Daoy (cell line): ENCODE measurements at regions not wholly inside any gene's neighbourhood (a gene's known extent, or its start where the extent isn't known, plus 50 kb on each side); places are given as distances from the start of the nearest gene placed in this dataset.

ENCODE experiments used
- DNase-seq: peaks from one replicate; pipeline ENCODE4 v3.0.0-alpha.2; 2015; ENCODE audit warnings: low read depth

GRCh38 chr1:104825401-104825800 is 1075.7 kb downstream of the AMY1C start:
- DNase-seq = no peak

DNA sequence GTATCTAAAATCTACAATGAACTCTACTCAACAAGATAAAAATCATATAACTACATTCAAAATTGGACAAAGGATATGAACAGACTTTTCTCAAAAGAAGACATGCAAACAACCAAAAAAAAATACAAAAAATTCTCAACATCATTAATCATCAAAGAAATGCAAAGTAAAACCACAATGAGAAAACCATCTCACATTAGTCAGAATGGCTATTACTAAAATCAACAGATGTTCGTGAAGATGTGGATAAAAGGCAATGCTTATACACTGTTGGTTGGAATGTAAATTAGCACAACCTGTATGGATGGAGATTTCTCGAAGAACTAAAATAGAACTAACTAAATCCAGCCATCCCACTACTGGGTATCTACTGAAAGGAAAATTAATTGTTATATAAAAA is 1080.8 kb downstream of the AMY1C start:
- no peak for DNase-seq

- no peak for DNase-seq
Measured at GRCh38 chr1:104852151-104852550, 1102.5 kb downstream of the AMY1C start.

DNA sequence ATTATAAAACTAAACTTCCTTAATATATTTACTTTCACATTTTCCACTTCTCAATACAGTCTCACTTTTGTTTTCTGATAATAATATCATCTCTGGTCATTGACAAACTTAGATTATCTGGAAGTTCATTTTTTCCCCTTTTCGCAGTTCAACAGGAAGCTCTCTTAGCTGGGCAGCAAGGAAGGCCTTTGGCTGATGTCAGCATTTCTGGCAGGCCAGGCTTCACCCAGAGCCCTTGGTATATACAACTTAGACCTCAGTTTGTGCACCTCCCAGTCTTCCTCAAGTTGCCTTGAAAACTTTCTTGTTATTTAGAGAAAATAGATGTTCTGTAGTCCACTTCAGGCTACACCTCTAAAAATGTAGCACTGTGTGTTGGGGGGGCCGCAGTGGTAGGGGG is 1103.6 kb downstream of the AMY1C start:
- no peak for DNase-seq

DNA sequence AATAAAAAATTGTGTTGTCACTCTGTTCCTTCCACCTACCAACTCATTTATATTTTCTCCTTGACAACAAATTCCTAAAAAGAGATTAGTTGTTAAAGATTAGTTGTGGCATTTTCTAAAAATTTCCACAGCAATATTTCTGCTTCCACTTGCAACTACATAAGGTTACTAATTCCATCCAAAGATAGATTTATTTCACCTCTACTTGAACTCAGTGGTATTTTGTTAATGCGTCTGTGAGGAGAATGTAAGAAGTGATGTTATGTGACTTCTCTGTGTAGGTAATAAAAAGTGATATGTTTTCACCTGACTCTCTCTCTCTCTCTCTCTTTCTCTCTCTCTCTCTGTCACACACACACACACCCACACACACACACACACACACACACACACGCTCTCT is 1104.8 kb downstream of the AMY1C start:
- DNase-seq = no peak

GRCh38 chr1:104855550-104855949 is 1105.9 kb downstream of the AMY1C start:
- no peak for DNase-seq

DNA sequence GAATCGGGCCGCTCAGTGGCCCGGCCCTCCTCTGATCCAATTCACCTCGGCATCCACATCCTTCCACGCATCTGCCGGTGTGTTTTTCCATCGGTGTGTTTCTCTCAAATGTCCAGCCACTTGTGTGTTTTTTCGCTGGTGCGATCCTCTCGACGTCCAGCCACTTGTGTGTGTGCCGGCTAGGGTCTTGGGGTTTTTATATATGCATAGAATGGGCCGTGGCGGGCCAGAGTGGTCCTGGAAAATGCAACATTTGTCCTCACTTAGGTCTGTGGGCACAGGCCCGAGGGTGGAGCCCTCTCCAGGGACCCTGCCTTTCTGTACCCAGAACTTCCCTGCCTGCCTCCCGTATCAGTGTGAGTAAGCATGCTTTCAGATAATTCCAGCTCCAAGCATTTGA is 1106.4 kb downstream of the AMY1C start:
- no peak for DNase-seq

- DNase-seq = no peak
Measured at GRCh38 chr1:104856518-104856917, 1106.8 kb downstream of the AMY1C start.

DNA sequence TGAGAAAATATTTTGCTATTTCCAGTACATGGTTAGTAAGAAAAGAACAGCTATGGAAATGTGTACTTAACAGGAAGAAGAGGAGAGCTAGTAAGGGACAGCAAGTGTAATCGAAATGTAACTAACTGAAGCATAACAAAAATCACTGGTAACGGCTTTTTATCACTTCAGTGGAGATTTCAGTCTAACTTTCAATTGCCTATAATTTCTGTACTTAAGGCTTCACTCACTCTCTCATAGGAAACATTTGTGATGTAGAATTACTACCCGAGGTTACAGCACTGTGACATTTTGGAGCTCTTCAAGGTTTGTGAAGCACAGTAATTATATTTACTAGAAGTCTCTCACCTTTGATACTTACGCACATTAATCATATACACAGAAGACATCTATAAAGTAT is 1119.1 kb downstream of the AMY1C start:
- no peak for DNase-seq

GRCh38 chr1:104874044-104874443 is 1124.3 kb downstream of the AMY1C start:
- DNase-seq = no peak

GRCh38 chr1:104878203-104878909 is 1128.7 kb downstream of the AMY1C start:
- no peak for DNase-seq

DNA sequence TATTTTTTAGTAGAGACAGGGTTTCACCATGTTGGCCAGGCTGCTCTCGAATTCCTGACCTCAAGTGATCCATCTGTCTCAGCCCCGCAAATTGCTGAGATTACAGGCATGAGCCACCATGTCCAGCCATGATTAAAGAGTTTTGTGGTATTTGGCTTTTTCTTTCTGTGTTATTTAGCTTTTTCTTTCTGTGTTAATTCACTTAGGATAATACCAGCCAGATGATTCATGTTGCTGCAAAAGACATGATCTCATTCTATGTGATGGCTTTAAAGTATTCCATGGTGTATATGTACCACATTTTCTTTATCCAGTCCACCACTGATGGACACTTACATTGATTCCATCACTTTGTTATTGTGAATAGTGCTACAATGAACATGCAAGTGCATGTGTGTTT is 1135.2 kb downstream of the AMY1C start:
- no peak for DNase-seq

- DNase-seq = no peak
Measured at GRCh38 chr1:104905322-104905721, 1155.6 kb downstream of the AMY1C start.

GRCh38 chr1:104906141-104906540 is 1156.4 kb downstream of the AMY1C start:
- no peak for DNase-seq

- DNase-seq = no peak
Measured at GRCh38 chr1:104919188-104919587, 1169.5 kb downstream of the AMY1C start.

- no peak for DNase-seq
Measured at GRCh38 chr1:104921525-104921924, 1171.8 kb downstream of the AMY1C start.

- DNase-seq = no peak
Measured at GRCh38 chr1:104923075-104923474, 1173.4 kb downstream of the AMY1C start.

DNA sequence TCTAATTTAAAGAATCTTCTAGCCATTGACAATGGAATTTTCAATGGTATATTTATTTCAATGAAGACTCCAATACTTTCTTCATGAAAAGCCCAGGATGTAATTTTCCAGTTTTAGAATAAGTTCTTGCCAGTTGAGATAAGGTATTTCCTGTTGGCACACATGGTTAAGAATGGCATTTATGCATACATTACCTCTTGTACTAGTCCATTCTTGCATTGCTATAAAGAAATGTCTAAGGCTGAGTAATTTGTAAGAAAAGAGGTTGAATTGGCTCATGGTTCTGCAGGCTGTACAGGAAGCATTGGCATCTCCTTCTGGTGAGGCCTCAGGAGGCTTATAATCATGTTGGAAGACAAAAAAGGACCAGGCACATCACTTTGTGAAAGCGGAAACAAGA is 1179.6 kb downstream of the AMY1C start:
- no peak for DNase-seq

- no peak for DNase-seq
Measured at GRCh38 chr1:104932030-104932915, 1182.6 kb downstream of the AMY1C start.

GRCh38 chr1:104932949-104933679 is 1183.4 kb downstream of the AMY1C start:
- DNase-seq = no peak

DNA sequence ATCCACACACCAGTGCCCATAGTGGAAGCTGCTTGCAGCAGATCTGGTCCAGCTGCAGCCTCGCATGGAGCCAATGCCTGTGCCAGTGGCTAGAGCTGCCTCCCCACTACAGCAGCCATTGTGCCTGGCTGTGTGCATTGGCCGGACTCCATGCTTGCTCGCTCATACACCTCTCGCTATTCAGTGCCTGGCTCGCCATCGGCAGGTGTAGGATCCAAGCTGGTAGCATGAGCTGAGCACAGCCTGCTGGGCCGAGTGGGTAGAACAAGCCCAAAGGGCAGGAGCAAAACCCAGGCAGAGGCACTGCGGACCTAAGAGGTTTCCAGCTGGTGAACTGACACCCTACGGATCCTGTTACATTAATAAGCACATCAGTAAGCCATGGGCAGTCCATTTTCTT is 1184.1 kb downstream of the AMY1C start:
- DNase-seq = no peak

DNA sequence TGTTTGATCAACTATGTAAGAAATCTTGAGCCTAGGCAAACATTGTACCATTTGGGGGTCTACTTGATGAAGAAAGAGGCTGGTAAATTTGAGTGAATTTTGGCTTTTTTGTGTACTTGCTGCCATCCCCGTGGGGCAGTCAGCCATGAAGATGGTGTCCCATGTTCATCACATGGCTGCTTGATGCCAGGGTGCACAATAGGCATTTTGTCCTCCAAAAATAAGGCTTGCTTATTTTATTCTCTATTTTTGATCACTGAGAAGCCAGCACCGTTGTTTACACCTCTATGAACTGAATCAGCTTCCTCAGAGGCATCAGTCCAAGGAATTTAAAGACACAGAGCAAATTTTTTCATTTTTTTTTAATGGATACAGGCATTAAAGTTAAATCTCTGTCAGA is 1195.7 kb downstream of the AMY1C start:
- no peak for DNase-seq
